ENCODE measurements at regions not wholly inside any gene's neighbourhood (a gene's known extent, or its start where the extent isn't known, plus 50 kb on each side); places are given as distances from the start of the nearest gene placed in this dataset.

GRCh38 chr7:156131881-156132280 lies 319.6 kb upstream of the SHH start:
- TF ChIP-seq CTCF (IDR thresholded peaks at IDR 0.05 in 8 of 11, conservative IDR thresholded peaks at IDR 0.05 in 3 of 11), result no peak
- TF ChIP-seq POLR2A (IDR thresholded peaks at IDR 0.05), result no peak
- no peak for TF ChIP-seq POLR2AphosphoS5 (IDR thresholded peaks at IDR 0.05)
